NCI-H82 (cell line): ENCODE measurements at regions not wholly inside any gene's neighbourhood (a gene's known extent, or its start where the extent isn't known, plus 50 kb on each side); places are given as distances from the start of the nearest gene placed in this dataset.
A peak's percentile ranks its signal among the peaks of the same experiment; 100 is the strongest.

Experiments used
- DNase-seq: peaks from one replicate; lab custom pipeline; 2025; lab: John Stamatoyannopoulos, UW

- no peak for DNase-seq
Measured at GRCh38 chr12:124489915-124490583, 77.4 kb downstream of the NCOR2 start.

- DNase-seq: no peak
Measured at GRCh38 chr12:124489220-124489619, 78.2 kb downstream of the NCOR2 start.

- DNase-seq: no peak
Measured at GRCh38 chr12:124488520-124488919, 78.9 kb downstream of the NCOR2 start.

GRCh38 chr12:124487834-124488165 lies 79.6 kb downstream of the NCOR2 start:
- no peak for DNase-seq

- DNase-seq: no peak
Measured at GRCh38 chr12:124487066-124487833, 80.2 kb downstream of the NCOR2 start.

- no peak for DNase-seq
Measured at GRCh38 chr12:124486346-124486963, 81.0 kb downstream of the NCOR2 start.

GRCh38 chr12:124485371-124485770 lies 82.0 kb downstream of the NCOR2 start:
- no peak for DNase-seq

GRCh38 chr12:124484526-124484953 lies 82.9 kb downstream of the NCOR2 start:
- DNase-seq: no peak

GRCh38 chr12:124484067-124484466 lies 83.3 kb downstream of the NCOR2 start:
- no peak for DNase-seq

- no peak for DNase-seq
Measured at GRCh38 chr12:124482901-124483799, 84.3 kb downstream of the NCOR2 start.

- no peak for DNase-seq
Measured at GRCh38 chr12:124482567-124482893, 84.9 kb downstream of the NCOR2 start.

GRCh38 chr12:124481772-124482566 lies 85.4 kb downstream of the NCOR2 start:
- no peak for DNase-seq

- DNase-seq: peak; percentile 58
Measured at GRCh38 chr12:124481257-124481750, 86.1 kb downstream of the NCOR2 start.

GRCh38 chr12:124480469-124481256 lies 86.7 kb downstream of the NCOR2 start:
- peak; percentile 97 for DNase-seq

- DNase-seq: peak; percentile 88
Measured at GRCh38 chr12:124479680-124480468, 87.5 kb downstream of the NCOR2 start.

- DNase-seq: no peak
Measured at GRCh38 chr12:124478985-124479645, 88.3 kb downstream of the NCOR2 start.

GRCh38 chr12:124478416-124478815 lies 89.0 kb downstream of the NCOR2 start:
- DNase-seq: no peak

GRCh38 chr12:124477107-124477915 lies 90.1 kb downstream of the NCOR2 start:
- no peak for DNase-seq
